Cardiac fibroblast (primary cell): ENCODE measurements at regions not wholly inside any gene's neighbourhood (a gene's known extent, or its start where the extent isn't known, plus 50 kb on each side); places are given as distances from the start of the nearest gene placed in this dataset.
A peak's percentile ranks its signal among the peaks of the same experiment; 100 is the strongest.

Experiments used
- DNase-seq, 2 donors: peaks; one replicate each; pipeline versions ENCODE4 v3.0.0 to v3.0.0-alpha.2; 2010; ENCODE audit warnings: low read depth in 2 of 2
- H3K4me3 ChIP-seq, 2 donors: replicated peaks in 1 of 2; 1 replicate in 1 of 2; 2 replicates in 1 of 2; pipeline ENCODE4 v1.5.1; 2011; ENCODE audit warnings: low read depth in 2 of 2, low read length in 2 of 2, mild to moderate bottlenecking in 2 of 2, moderate library complexity in 1 of 2
- TF ChIP-seq, protein P1 (sequence below): IDR thresholded peaks from one replicate; pipeline ENCODE4 v1.5.1; 2011; ENCODE audit warnings: low read depth, mild to moderate bottlenecking, low read length, inconsistent platforms

- H3K4me3 ChIP-seq = no peak overlapping the region
- DNase-seq = peak in 1 of 2 donors; percentile 17
- TF ChIP-seq, protein P1, sequence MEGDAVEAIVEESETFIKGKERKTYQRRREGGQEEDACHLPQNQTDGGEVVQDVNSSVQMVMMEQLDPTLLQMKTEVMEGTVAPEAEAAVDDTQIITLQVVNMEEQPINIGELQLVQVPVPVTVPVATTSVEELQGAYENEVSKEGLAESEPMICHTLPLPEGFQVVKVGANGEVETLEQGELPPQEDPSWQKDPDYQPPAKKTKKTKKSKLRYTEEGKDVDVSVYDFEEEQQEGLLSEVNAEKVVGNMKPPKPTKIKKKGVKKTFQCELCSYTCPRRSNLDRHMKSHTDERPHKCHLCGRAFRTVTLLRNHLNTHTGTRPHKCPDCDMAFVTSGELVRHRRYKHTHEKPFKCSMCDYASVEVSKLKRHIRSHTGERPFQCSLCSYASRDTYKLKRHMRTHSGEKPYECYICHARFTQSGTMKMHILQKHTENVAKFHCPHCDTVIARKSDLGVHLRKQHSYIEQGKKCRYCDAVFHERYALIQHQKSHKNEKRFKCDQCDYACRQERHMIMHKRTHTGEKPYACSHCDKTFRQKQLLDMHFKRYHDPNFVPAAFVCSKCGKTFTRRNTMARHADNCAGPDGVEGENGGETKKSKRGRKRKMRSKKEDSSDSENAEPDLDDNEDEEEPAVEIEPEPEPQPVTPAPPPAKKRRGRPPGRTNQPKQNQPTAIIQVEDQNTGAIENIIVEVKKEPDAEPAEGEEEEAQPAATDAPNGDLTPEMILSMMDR = peak; percentile 18
Observed at GRCh38 chr6:144999127-144999526, 714.0 kb downstream of the UTRN start.

DNA sequence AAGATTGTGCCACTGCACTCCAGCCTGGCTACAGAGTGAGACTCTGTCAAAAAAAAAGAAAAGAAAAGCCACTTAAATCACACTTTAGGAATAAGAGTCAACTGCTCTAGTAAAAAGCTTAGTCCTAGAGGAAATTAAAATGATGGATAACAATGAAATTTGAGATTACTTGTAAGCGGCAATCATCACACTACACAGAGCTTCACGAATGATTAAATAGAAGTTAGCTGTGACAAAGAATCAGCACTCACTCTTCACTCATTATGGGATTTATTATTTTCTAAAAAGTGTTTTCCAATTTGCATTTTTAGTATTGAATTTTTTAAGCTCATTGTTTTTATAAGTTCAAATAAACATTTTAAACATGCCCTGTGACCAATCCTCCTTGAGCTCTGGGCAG lies 718.0 kb downstream of the UTRN start:
- TF ChIP-seq, protein P1 = no peak
- no peak overlapping the region for H3K4me3 ChIP-seq
- no peak for DNase-seq

DNA sequence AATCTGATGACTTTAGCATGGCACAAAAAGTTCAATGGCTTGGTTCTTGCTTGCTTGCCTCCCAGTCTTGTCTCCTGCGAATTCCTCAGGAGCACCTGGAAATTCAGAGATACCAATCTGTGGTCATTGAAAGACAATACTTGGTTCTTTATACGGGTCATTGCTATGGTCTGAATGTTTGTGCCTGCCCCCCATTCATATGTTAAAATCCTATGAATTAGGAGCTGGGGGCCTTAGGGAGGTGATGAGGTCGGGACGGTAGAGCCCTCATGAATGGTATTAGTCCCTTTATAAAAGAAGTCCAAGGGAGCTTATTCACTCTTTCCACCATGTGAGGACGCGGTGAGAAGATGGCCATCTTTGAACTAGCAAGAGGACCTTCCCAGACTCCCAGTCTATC lies 721.8 kb downstream of the UTRN start:
- H3K4me3 ChIP-seq = no peak overlapping the region
- TF ChIP-seq, protein P1 = no peak
- DNase-seq = no peak

DNA sequence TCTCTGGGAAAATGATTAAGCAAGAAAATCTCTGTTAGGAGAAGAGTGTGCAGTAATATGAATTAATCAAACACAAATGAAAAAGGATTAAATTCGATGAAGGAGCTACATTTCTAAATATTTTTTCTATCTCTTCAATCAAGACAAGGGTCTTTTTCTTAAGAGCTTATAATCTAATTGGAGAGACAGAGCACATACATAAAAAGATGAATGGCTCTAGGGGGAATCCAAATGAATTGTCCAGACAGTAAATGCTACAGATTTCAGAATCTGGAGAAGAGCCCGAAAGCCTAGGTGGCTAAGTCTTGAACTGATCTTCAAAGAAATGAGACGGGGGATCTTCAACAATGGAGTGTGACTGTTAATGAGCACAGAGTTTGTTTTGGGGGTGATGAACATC lies 723.6 kb downstream of the UTRN start:
- no peak for DNase-seq
- H3K4me3 ChIP-seq = no peak overlapping the region
- TF ChIP-seq, protein P1 = no peak

DNA sequence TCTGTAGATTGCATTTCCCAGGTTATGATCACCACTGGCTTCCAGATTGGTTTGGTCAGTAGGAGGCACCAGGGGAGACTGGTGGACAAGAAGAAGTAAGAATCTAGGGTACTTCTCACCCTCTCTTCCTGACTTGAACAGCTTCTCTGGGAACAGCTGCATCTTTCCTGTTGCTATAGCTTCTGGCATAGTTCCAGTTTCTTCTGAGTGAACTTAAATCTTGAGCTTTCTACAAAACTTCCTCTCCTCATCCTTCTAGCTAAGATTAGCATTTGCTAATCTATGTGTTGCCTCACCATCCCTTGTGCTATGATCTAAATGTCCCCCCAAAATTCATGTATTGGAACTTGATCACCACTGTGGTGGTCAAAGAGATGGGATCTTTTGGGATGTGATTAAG lies 724.6 kb downstream of the UTRN start:
- peak in 1 of 2 donors; percentile 17 for DNase-seq
- TF ChIP-seq, protein P1 = no peak
- no peak overlapping the region for H3K4me3 ChIP-seq

GRCh38 chr6:145012039-145012662 lies 723.2 kb downstream of the EPM2A start:
- TF ChIP-seq, protein P1 = no peak
- no peak overlapping the region for H3K4me3 ChIP-seq
- peak in 1 of 2 donors; percentile 46 for DNase-seq
